Bronchial epithelial cell (primary cell): ENCODE measurements at regions not wholly inside any gene's neighbourhood (a gene's known extent, or its start where the extent isn't known, plus 50 kb on each side); places are given as distances from the start of the nearest gene placed in this dataset.
A peak's percentile ranks its signal among the peaks of the same experiment; 100 is the strongest.

ENCODE experiments used
- DNase-seq: peaks from one replicate; pipeline ENCODE4 v3.0.0-alpha.2; 2010; ENCODE audit warnings: low read depth
- FAIRE-seq: peaks from 2 replicates; lab custom pipeline; 2011; peaks lifted over from hg19 to GRCh38; lab: Jason Lieb, UNC
- H3K27me3 ChIP-seq: 2 replicates; pipeline ENCODE4 v1.5.1; 2011; ENCODE audit warnings: low read length; ENCODE audit not compliant: control insufficient read depth, insufficient read depth
- H3K36me3 ChIP-seq: 2 replicates; pipeline ENCODE4 v1.5.1; 2011; ENCODE audit warnings: low read length; ENCODE audit not compliant: control insufficient read depth, insufficient read depth
- H3K4me3 ChIP-seq: 2 replicates; pipeline ENCODE4 v1.5.1; 2011; ENCODE audit warnings: mild to moderate bottlenecking, low read depth, low read length, control low read depth
- CTCF ChIP-seq: IDR thresholded peaks from 2 replicates; pipeline ENCODE4 v1.5.1; 2011; ENCODE audit warnings: mild to moderate bottlenecking, moderate library complexity, low read length, control low read depth, inconsistent platforms; ENCODE audit not compliant: insufficient read depth, severe bottlenecking

GRCh38 chr2:125576558-125576957 is 1079.4 kb upstream of the GYPC start:
- H3K27me3 ChIP-seq: no peaks in the 10 kb centered on the region
- no peak overlapping the region for H3K4me3 ChIP-seq
- TF ChIP-seq CTCF: no peak
- no peak for DNase-seq
- H3K36me3 ChIP-seq: no peaks in the 10 kb centered on the region
- no peak for FAIRE-seq

GRCh38 chr2:125581557-125581956 is 1074.4 kb upstream of the GYPC start:
- no peak for DNase-seq
- Histone ChIP-seq H3K27me3 (no peaks in the 10 kb centered on the region), H3K36me3 (no peaks in the 10 kb centered on the region), H3K4me3 (no peak overlapping the region)
- no peak for FAIRE-seq
- TF ChIP-seq CTCF: no peak

- Histone ChIP-seq H3K36me3 (no peaks in the 10 kb centered on the region), H3K27me3 (no peaks in the 10 kb centered on the region), H3K4me3 (no peak overlapping the region)
- FAIRE-seq (no peak), DNase-seq (peak; percentile 5)
- TF ChIP-seq CTCF: no peak
These were observed 1073.4 kb upstream of the GYPC start for GRCh38 chr2:125582516-125582915.

GRCh38 chr2:125584732-125585131 is 1071.2 kb upstream of the GYPC start:
- H3K27me3 ChIP-seq: no peaks in the 10 kb centered on the region
- FAIRE-seq (no peak), DNase-seq (no peak)
- no peak overlapping the region for H3K4me3 ChIP-seq
- H3K36me3 ChIP-seq: no peaks in the 10 kb centered on the region
- TF ChIP-seq CTCF: no peak

- Histone ChIP-seq H3K4me3 (no peak overlapping the region), H3K36me3 (no peaks in the 10 kb centered on the region), H3K27me3 (no peaks in the 10 kb centered on the region)
- FAIRE-seq: no peak
- DNase-seq: no peak
- no peak for TF ChIP-seq CTCF
These were observed 1067.2 kb upstream of the GYPC start for GRCh38 chr2:125588780-125589179.

- no peaks in the 10 kb centered on the region for H3K36me3 ChIP-seq
- FAIRE-seq: no peak
- TF ChIP-seq CTCF: no peak
These were observed 1064.0 kb upstream of the GYPC start for GRCh38 chr2:125591954-125592353.

More at GRCh38 chr2:125591954-125592353, 1064.0 kb upstream of the GYPC start:
- no peaks in the 10 kb centered on the region for H3K27me3 ChIP-seq
- DNase-seq: no peak
- H3K4me3 ChIP-seq: no peak overlapping the region
